ENCODE measurements at regions not wholly inside any gene's neighbourhood (a gene's known extent, or its start where the extent isn't known, plus 50 kb on each side); places are given as distances from the start of the nearest gene placed in this dataset.

DNA sequence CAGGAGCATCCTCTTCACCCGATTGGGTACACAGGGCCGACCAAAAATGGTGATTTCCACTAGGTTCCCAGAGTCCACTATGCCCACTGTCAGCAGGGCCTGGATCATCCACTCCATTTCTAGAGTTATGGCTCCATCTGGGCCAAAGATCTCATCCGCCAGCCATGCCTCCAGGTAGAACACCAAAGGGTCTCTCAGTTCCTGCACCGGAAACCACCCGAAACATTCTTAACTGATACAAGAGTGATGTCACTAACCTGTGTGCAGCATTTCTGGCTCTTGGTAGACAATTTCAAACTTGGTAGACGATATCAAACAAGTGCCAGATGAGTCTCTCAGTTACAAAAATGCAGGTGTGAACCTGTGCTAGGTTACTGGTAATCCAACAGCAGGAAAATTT is 306.1 kb downstream of the BCOR start:
- TF ChIP-seq, protein P1, sequence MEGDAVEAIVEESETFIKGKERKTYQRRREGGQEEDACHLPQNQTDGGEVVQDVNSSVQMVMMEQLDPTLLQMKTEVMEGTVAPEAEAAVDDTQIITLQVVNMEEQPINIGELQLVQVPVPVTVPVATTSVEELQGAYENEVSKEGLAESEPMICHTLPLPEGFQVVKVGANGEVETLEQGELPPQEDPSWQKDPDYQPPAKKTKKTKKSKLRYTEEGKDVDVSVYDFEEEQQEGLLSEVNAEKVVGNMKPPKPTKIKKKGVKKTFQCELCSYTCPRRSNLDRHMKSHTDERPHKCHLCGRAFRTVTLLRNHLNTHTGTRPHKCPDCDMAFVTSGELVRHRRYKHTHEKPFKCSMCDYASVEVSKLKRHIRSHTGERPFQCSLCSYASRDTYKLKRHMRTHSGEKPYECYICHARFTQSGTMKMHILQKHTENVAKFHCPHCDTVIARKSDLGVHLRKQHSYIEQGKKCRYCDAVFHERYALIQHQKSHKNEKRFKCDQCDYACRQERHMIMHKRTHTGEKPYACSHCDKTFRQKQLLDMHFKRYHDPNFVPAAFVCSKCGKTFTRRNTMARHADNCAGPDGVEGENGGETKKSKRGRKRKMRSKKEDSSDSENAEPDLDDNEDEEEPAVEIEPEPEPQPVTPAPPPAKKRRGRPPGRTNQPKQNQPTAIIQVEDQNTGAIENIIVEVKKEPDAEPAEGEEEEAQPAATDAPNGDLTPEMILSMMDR (IDR thresholded peaks at IDR 0.05) = no peak
- TF ChIP-seq POLR2AphosphoS5 (IDR thresholded peaks at IDR 0.05) = no peak
